GM12878 (cell line): ENCODE measurements at regions not wholly inside any gene's neighbourhood (a gene's known extent, or its start where the extent isn't known, plus 50 kb on each side); places are given as distances from the start of the nearest gene placed in this dataset.

ENCODE experiments used
- ATAC-seq: fragments of 200-7000 bp; cut with Tn5 transposase; 3 replicates; pipeline ENCODE4 v1.9.1; 2020; ENCODE audit warnings: mild to moderate bottlenecking, moderate library complexity
- BruUV-seq: library from RNA; stranded (reverse); fragments of 400-500 nt; replicated peaks from 2 replicates; lab custom pipeline; 2021; lab: Mats Ljungman, UMichigan
- CTCF ChIA-PET: fragments of 300-600 bp; sonication (Branson Sonifier 250); formaldehyde crosslinking; extraction: SDS; loops from one replicate; lab custom pipeline; 2021; ENCODE audit warnings: inconsistent platforms; lab: Yijun Ruan, JAX
- POLR2A ChIA-PET: fragments of 350-600 bp; formaldehyde crosslinking; extraction: SDS; loops from one replicate; lab custom pipeline; 2021; ENCODE audit warnings: inconsistent platforms; lab: Charles Lee
- RAD21 ChIA-PET: fragments of 300-600 bp; sonication (Branson Sonifier 250); formaldehyde crosslinking; loops from one replicate; lab custom pipeline; 2023; ENCODE audit warnings: antibody characterized with exemption; ENCODE audit not compliant: unreplicated experiment; lab: Charles Lee
- SMC1A ChIA-PET: fragments of 300-600 bp; sonication (Branson Sonifier 250); formaldehyde crosslinking; loops from one replicate; lab custom pipeline; 2023; ENCODE audit not compliant: unreplicated experiment, uncharacterized antibody; lab: Charles Lee
- DNase-seq: peaks from one replicate; pipeline ENCODE4 v3.0.0-alpha.2; 2011; ENCODE audit warnings: low read depth, low spot score
- FAIRE-seq: peaks from 3 replicates; lab custom pipeline; 2011; peaks lifted over from hg19 to GRCh38; lab: Jason Lieb, UNC
- H2AFZ ChIP-seq: 2 replicates; pipeline ENCODE4 v1.6.0; 2011; ENCODE audit warnings: low read depth, low read length, control low read depth; ENCODE audit not compliant: control insufficient read depth
- H3K27ac ChIP-seq: 2 replicates; pipeline ENCODE4 v1.5.1; 2011; ENCODE audit warnings: control low read depth; ENCODE audit not compliant: control insufficient read depth, insufficient read depth
- H3K27me3 ChIP-seq, 2 experiments: replicated peaks in 1 of 2; 2 replicates each; pipeline versions ENCODE4 v1.6.0 to v1.6.1; 2011; ENCODE audit warnings: low read length in 1 of 2; ENCODE audit not compliant: control insufficient read depth in 2 of 2, insufficient read depth in 2 of 2
- H3K36me3 ChIP-seq, 2 experiments: 2 replicates each; pipeline ENCODE4 v1.5.1; 2011; ENCODE audit warnings: low read length in 1 of 2; ENCODE audit not compliant: control insufficient read depth in 2 of 2, insufficient read depth in 2 of 2
- H3K4me1 ChIP-seq: 2 replicates; pipeline ENCODE4 v1.6.1; 2011; ENCODE audit warnings: mild to moderate bottlenecking, low read length, moderate library complexity, mixed read lengths; ENCODE audit not compliant: control insufficient read depth, insufficient read depth
- H3K4me2 ChIP-seq: 2 replicates; pipeline ENCODE4 v1.6.0; 2011; ENCODE audit warnings: control low read depth; ENCODE audit not compliant: control insufficient read depth, insufficient read depth
- H3K4me3 ChIP-seq: fragments of 200-600 bp; sonication (generic); 2 replicates; pipeline ENCODE4 v1.5.1; 2016
- H3K79me2 ChIP-seq: 2 replicates; pipeline ENCODE4 v1.6.0; 2011; ENCODE audit warnings: low read length; ENCODE audit not compliant: control insufficient read depth, insufficient read depth
- H3K9ac ChIP-seq: 2 replicates; pipeline ENCODE4 v1.8.0; 2011; ENCODE audit warnings: low read length, control low read depth, mixed read lengths; ENCODE audit not compliant: control insufficient read depth, insufficient read depth
- H3K9me3 ChIP-seq: replicated peaks from 3 replicates; pipeline ENCODE4 v1.5.1; 2011; ENCODE audit warnings: mild to moderate bottlenecking, low read length; ENCODE audit not compliant: control insufficient read depth, insufficient read depth
- H4K20me1 ChIP-seq: 2 replicates; pipeline ENCODE4 v1.6.0; 2011; ENCODE audit not compliant: control insufficient read depth, insufficient read depth
- ASH2L ChIP-seq: fragments of 300-600, 200-600 bp; sonication (generic); IDR thresholded peaks from 2 replicates; pipeline ENCODE4 v1.6.1; 2017; ENCODE audit warnings: low read depth, mild to moderate bottlenecking, borderline replicate concordance
- BHLHE40 ChIP-seq, 2 experiments: fragments of 450-650 bp in 1 of 2; IDR thresholded peaks; 2 replicates each; pipeline ENCODE4 v1.6.1; 2011 to 2017; ENCODE audit warnings: low read depth in 2 of 2, borderline replicate concordance in 1 of 2, improper control_type of control experiment in 1 of 2, low read length in 1 of 2, mild to moderate bottlenecking in 1 of 2
- CHD1 ChIP-seq: IDR thresholded peaks from 2 replicates; pipeline ENCODE4 v1.6.1; 2012; ENCODE audit warnings: low read depth, low read length, improper control_type of control experiment
- EED ChIP-seq: sonication (generic); IDR thresholded peaks from 2 replicates; pipeline ENCODE4 v1.6.1; 2016; ENCODE audit warnings: antibody characterized with exemption, low read depth
- KAT2A ChIP-seq: conservative IDR thresholded peaks from 2 replicates; pipeline ENCODE4 v1.6.1; 2011; ENCODE audit warnings: low read depth, low read length; ENCODE audit not compliant: control insufficient read depth
- MEF2A ChIP-seq: IDR thresholded peaks from 2 replicates; pipeline ENCODE4 v1.6.1; 2011; ENCODE audit warnings: low read depth, mild to moderate bottlenecking, low read length, moderate library complexity; ENCODE audit not compliant: insufficient read depth
- NBN ChIP-seq: fragments of 450-650 bp; IDR thresholded peaks from 2 replicates; pipeline ENCODE4 v1.6.1; 2016
- NFXL1 ChIP-seq: fragments of 450-650 bp; IDR thresholded peaks from 2 replicates; pipeline ENCODE4 v1.6.1; 2017; ENCODE audit warnings: antibody characterized with exemption, mild to moderate bottlenecking, borderline replicate concordance
- POLR2A ChIP-seq: IDR thresholded peaks from 2 replicates; pipeline ENCODE4 v1.6.1; 2011; ENCODE audit warnings: low read depth, mild to moderate bottlenecking, low read length
- RAD21 ChIP-seq: IDR thresholded peaks from 2 replicates; pipeline ENCODE4 v1.6.1; 2011; ENCODE audit warnings: mild to moderate bottlenecking, low read depth, low read length, moderate library complexity; ENCODE audit not compliant: insufficient read depth
- SRF ChIP-seq, 2 experiments: IDR thresholded peaks; 2 replicates each; pipeline ENCODE4 v1.6.1; 2011; ENCODE audit warnings: low read depth in 2 of 2, low read length in 2 of 2, mild to moderate bottlenecking in 1 of 2, moderate library complexity in 1 of 2
- SUPT20H ChIP-seq: IDR thresholded peaks from 2 replicates; pipeline ENCODE4 v1.6.1; 2011; ENCODE audit warnings: low read depth, mild to moderate bottlenecking, low read length, moderate library complexity, borderline replicate concordance; ENCODE audit not compliant: control insufficient read depth
- SUZ12 ChIP-seq: fragments of 200-600 bp; sonication (generic); IDR thresholded peaks from one replicate; pipeline ENCODE4 v1.6.1; 2018; ENCODE audit warnings: antibody characterized with exemption, mild to moderate bottlenecking; ENCODE audit not compliant: unreplicated experiment
- ZNF207 ChIP-seq: fragments of 450-650 bp; IDR thresholded peaks from 2 replicates; pipeline ENCODE4 v1.6.1; 2014; ENCODE audit warnings: antibody characterized with exemption, mild to moderate bottlenecking, borderline replicate concordance
- WGBS: methylation state at CpG from one replicate; pipeline ENCODE4 v1.1.6; 2016; ENCODE audit warnings: low lambda C conversion rate; ENCODE audit not compliant: insufficient replicate concordance, insufficient coverage; ENCODE audit errors: missing lambda C conversion rate; 5-methylcytosine and 5-hydroxymethylcytosine counted together
- in situ Hi-C: fragments of 300-500 bp; cut with MboI; formaldehyde crosslinking; loops from 9 replicates; pipeline ENCODE4 v1.14.3; 2018; ENCODE audit warnings: mixed read lengths
- intact Hi-C: fragments of 100-400 bp; cut with micrococcal nuclease; formaldehyde crosslinking; loops from one replicate; pipeline ENCODE4 v1.14.2; 2022; ENCODE audit not compliant: unreplicated experiment

GRCh38 chr16:76835779-76836300 lies 355.1 kb upstream of the MON1B start:
- no peaks in the 10 kb centered on the region for H3K27me3 ChIP-seq
- TF ChIP-seq NBN (no peak), MEF2A (no peak), POLR2A (no peak), RAD21 (no peak), BHLHE40 (IDR thresholded peaks at IDR 0.05; ENCODE audit: borderline replicate concordance in 1 of 2, low read depth in 2 of 2, low read length in 1 of 2) (no peak), ASH2L (no peak), KAT2A (no peak), ZNF207 (no peak), NFXL1 (no peak), SUPT20H (no peak), SRF (IDR thresholded peaks at IDR 0.05; ENCODE audit: low read depth in 2 of 2, low read length in 2 of 2) (no peak), CHD1 (no peak), SUZ12 (no peak), EED (no peak)
- DNase-seq (no peak), FAIRE-seq (no peak), ATAC-seq (no peak)
- BruUV-seq: no TSS peak
- whole genome bisulfite sequencing: 20% methylated on average over 5 of the region's 5 CpGs
- intact Hi-C loops: no loop called here
- no peak overlapping the region for H3K4me3 ChIP-seq
- in situ Hi-C loops: no loop called here
- RAD21 ChIA-PET: no interaction called here
- no peak overlapping the region for H2AFZ ChIP-seq
- H3K9ac ChIP-seq: no peak overlapping the region
- CTCF ChIA-PET: no interaction called here
- no peaks in the 10 kb centered on the region for H3K4me1 ChIP-seq
- H4K20me1 ChIP-seq: no peaks in the 10 kb centered on the region
- H3K27ac ChIP-seq: no peak overlapping the region
- H3K36me3 ChIP-seq: no peaks in the 10 kb centered on the region
- SMC1A ChIA-PET: no interaction called here
- H3K4me2 ChIP-seq: no peak overlapping the region
- no peaks in the 10 kb centered on the region for H3K9me3 ChIP-seq
- H3K79me2 ChIP-seq: no peaks in the 10 kb centered on the region
- POLR2A ChIA-PET: no interaction called here
